Adipose tissue (tissue), 3 donors: ENCODE measurements at regions not wholly inside any gene's neighbourhood (a gene's known extent, or its start where the extent isn't known, plus 50 kb on each side); places are given as distances from the start of the nearest gene placed in this dataset.
"Not testable (repeated sequence)": the region's sequence is repeated elsewhere in the genome, so short reads cannot be mapped to it uniquely, and the experiment has no call there.

ENCODE experiments used
- H3K27ac ChIP-seq: one replicate; pipeline ENCODE4 v1.5.1; 2013; ENCODE audit warnings: low read depth, low read length
- WGBS, 3 donors: extraction: QIAGEN DNeasy Blood & Tissue Kit; methylation state at CpG; one replicate each; pipeline ENCODE4 v1.1.7; 2013; 5-methylcytosine and 5-hydroxymethylcytosine counted together
- donor health status: healthy with polysubstance abuse.
- donor health status: Bipolar disorder and iron deficiency.
- donor health status: healthy.

DNA sequence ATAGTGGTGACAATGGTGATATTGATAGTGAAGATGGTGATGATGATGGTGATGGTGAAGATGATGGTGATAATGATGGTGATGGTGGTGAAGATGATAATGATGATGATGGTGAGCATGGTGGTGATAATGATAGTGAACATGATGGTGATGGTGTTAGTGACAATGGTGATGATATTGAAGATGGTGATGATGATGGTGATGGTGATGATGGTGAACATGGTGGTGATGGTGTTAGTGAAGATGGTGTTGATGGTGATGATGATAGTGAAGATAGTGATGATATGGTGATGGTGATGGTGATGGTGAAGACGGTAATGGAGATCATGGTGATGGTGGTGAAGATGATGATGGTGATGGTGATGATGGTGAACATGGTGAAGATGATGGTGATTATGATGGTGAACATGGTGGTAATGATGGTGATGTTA is 259.2 kb downstream of the MATN1 start:
- no peak overlapping the region for H3K27ac ChIP-seq
- WGBS, 3 donors = 93 to 100% (median 100%) methylated on average over 1 of the region's 1 CpG

DNA sequence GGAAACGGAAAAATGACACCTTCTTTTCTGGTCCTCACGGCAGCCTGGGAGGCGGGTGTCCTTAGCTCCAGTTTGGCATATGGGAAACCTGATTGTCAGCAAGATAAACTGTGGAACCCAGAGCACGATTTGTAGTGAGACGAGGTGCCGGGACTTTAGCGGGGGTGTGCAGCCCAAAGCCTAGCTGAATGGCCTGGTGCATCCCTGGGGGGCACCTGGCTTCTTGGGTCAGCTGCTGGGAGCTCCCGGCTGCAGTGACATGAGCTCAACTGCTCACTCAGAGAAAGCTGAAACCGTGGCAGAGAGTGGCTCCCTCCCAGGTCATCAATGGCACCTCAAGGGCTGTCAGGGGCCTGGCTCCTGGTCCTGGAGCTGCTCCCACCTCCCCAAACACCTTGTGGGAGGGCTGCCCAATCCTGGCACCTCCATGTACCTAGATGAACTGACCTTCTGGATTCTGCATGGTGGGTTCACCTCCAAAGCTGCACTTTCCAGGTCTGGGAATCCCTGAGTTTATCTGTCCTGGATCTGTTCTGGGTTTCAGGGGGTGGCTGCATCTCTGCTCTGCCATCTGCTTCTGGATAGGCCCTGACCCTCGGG is 260.5 kb downstream of the MATN1 start:
- 71 to 73% (median 73%) methylated on average over 10 of the region's 10 CpGs for WGBS, 3 donors
- no peak overlapping the region for H3K27ac ChIP-seq

DNA sequence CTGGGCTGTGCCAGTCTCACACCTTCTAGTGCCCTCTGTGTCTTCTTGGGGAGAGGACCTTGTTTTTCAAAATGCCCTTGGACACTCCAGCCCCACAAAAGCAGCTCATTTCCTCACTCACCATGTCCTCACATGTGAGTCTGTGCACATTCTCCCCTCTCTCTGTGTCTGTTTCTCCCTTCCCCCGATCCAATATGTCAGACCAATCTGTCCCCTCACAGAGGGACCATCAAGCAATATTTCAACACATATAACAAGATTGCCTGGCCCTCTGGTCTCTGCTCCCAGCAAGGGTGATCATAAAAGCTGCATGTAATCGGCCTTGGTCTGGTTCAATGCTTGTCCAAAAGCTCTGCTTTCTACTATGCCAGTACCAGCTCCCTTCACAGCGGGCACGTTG is 261.2 kb downstream of the MATN1 start:
- H3K27ac ChIP-seq = no peak overlapping the region
- 75 to 82% (median 77%) methylated on average over 4 of the region's 4 CpGs for WGBS, 3 donors

DNA sequence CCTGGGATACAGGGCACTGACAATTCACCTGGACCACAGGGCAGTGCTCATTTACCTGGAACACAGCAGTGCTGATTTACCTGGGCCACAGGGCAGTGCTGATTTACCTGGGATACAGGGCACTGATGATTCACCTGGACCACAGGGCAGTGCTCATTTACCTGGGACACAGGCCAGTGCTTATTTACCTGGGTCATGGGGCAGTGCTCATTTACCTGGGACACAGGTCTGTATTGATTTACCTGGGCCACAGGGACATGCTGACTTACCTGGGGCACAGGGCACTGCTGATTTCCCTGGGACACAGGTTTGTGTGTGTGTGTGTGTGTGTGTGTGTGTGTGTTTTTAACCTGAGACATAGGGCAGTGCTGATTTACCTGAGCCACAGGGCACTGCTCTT is 261.7 kb downstream of the MATN1 start:
- H3K27ac ChIP-seq = no peak overlapping the region

DNA sequence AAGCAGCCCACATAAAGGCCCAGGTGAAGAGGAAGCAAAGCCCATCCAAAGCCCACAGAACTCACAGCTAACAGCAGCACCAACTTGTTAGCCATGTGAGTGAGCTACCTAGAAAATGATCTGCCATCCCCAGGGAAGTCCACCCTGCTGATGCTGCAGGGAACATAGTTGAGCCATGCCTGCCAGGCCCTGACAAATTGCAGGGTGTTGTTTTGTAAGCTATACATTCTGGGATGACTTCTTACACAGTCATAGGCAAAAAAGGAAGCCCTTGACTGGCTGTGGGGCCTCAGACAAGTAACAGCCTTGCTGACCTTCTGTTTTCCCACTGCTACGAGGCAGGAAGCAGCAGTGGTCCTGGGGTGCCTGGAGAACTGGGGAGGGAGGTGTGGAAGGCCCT is 262.7 kb downstream of the MATN1 start:
- H3K27ac ChIP-seq = no peak overlapping the region
- WGBS, 3 donors = 36 to 59% (median 39%) methylated on average over 1 of the region's 1 CpG

DNA sequence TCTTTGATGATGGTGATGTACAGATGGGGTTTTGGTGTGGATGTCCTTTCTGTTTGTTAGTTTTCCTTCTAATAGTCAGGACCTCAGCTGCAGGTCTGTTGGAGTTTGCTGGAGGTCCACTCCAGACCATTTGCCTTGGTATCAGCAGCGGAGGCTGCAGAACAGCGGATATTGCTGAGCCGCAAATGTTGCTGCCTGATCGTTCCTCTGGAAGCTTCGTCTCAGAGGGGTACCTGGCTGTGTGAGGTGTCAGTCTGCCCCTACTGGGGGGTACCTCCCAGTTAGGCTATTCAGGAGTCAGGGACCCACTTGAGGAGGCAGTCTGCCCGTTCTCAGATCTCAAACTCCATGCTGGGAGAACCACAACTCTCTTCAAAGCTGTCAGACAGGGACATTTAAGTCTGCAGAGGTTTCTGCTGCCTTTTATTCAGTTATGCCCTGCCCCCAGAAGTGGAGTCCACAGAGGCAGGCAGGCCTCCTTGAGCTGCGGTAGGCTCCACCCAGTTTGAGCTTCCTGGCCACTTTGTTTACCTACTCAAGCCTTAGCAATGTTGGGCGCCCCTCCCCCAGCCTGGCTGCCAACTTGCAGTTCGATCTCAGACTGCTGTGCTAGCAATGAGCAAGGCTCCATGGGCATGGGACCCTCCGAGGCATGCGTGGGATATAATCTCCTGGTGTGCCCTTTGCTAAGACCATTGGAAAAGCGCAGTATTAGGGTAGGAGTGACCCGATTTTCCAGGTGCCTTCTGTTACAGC is 264.5 kb downstream of the MATN1 start:
- WGBS, 3 donors = 83 to 90% (median 89%) methylated on average over 13 of the region's 13 CpGs
- not testable (repeated sequence) for H3K27ac ChIP-seq

DNA sequence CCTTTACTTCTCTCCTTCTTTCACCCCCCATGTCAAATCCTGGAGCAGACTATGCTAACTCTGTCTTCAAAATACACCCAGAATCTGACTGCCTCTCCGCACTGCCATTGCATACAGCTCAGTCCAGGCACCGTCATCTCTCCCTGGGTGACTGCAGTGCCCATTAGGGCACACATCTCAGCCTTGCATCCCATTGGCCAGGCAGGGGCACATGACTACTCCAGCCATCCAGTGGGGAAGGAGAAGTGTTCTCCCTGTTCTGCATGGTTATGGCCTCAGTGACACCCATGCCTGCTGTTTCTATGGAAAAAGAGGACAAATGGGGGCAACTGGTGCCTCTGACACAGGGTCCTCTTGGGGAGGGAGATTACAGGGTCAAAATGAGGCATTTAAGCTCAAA is 270.5 kb downstream of the MATN1 start:
- WGBS, 3 donors = 87 to 89% (median 87%) methylated on average over 2 of the region's 2 CpGs
- no peak overlapping the region for H3K27ac ChIP-seq

DNA sequence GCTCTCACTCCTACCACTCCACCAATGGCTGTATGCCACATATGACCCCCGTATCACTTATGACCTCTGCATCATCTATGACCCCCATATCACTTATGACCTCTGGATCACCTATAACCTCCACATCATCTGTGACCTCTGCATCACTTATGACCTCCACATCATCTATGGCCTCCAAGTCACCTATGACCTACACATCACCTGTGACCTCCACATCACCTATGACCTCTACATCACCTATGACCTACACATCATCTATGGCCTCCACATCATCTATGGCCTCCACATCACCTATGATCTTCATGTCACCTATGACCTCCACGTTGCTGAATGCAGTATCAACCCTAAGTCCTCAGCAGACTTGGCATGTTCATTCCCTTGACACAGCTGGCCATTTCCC is 271.2 kb downstream of the MATN1 start:
- H3K27ac ChIP-seq = no peak overlapping the region

DNA sequence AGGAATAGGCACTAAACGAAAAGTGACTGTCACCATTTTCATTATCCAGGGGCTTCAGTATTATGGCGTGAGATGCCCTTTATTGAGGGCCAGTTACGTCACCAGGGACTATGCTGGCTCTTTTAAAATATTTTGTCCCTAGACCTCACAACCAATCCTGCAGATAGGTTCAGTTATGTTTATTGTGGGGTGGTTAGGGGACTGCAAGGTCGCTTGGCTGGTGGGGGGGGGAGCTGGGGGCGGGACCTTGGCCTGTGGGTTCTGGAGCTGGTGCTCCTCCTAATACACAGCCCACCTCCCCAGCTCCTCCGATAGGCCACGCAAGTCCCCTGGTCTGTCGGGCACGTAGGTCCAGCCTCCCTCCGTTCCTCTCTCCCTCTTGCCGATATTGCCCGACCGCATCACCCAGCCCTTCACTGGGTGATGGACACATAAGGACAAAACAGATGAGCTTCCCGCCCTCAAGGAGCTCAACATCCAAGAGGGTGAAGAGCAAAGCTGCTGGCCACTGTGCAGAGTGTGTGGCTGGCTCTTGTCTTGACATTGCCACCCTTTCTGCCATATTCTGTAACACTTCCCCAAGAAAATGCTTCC is 271.8 kb downstream of the MATN1 start:
- 88 to 90% (median 88%) methylated on average over 14 of the region's 14 CpGs for WGBS, 3 donors

More for the DNA sequence above, 271.2 kb downstream of the MATN1 start:
- 38 to 84% (median 74%) methylated on average over 2 of the region's 2 CpGs for WGBS, 3 donors

DNA sequence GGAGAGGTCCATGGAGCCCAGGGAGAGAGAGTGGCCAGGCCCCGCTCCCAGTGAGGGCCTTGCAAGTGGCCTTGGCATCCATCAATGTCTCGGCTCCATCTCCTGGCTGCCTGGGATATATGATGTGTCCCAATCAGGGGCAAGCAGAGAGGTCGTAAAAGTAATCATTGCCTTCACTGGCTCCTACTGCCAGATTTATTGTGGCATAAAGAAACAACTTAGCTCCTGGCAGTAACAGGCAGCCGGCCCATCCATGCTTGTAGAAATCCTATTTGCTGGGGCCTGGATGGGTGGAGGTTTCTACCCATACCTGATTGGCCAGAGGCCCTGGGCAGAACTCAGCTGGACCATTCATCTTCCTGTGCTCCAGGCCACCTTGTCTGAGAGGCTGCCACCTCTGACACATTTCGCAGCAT is 272.6 kb downstream of the MATN1 start:
- H3K27ac ChIP-seq = no peak overlapping the region
- WGBS, 3 donors = 73 to 77% (median 73%) methylated on average over 5 of the region's 5 CpGs

More for the DNA sequence above, 271.8 kb downstream of the MATN1 start:
- H3K27ac ChIP-seq = no peak overlapping the region

DNA sequence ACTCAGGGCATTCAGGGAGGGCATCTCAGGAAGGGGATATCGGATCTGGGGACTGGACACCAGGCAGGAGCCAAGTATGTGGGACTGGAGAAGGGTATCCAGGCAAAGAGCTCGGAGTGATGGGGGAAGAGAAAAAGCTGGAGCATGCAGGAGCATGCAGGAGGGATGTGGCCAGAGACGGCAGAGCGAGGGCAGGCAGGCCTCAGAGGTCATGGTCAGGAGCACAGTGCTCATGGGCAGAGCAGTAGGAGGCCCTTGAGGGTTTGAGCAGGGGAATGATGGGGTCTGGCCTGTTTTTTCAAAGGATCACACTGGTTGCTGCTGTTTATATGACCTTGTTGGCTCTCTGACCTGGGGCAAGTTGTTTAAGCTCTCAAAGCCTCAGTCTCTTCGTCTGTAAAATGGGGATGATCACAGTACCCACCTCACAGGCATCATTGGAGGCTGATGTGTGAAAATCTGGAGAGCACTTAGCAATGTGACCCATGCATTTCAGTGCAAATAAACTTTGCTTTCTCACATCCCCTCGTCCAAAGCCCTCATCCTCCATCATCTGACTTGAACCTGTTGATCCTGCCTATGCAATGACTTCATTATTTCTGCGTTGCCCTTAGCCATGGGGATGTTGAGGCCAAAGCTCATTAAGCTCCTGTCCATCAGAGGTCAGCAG is 273.1 kb downstream of the MATN1 start:
- WGBS, 3 donors = 62 to 77% (median 73%) methylated on average over 7 of the region's 7 CpGs
- no peak overlapping the region for H3K27ac ChIP-seq

DNA sequence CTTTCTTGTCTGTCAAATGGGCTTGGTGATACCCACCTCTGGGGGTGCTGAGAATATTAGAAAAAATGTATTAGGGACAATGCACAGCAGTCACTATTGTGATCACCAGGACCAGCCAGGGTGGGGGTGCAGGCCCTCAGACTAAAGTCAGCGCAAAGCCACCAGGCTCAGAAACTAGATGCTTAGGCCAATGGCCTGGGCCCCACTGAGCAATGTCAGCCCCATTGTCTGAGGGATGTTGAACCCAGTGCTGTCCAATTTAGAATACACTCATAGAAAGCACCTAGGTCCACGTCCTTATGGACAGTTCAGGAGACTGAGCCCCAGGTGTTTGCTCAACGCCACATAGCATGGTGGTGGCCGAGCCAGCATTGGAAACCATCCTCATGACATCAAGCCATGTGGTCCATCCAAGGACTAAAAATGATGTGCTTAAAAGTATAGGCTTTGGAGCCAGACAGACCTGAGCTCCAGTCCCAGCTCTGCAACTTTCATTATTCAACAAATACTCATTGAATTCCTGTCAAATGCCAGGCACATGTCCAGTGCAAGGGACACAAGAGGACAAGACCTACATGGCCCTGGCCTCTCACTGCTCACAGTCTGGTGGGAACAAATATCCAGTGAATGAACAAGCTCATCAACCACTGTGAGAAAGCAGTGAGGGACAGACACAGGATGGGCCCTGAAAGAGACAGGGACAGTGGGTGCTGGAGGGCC is 273.8 kb downstream of the MATN1 start:
- H3K27ac ChIP-seq = no peak overlapping the region
- WGBS, 3 donors = 88 to 91% (median 91%) methylated on average over 4 of the region's 4 CpGs

DNA sequence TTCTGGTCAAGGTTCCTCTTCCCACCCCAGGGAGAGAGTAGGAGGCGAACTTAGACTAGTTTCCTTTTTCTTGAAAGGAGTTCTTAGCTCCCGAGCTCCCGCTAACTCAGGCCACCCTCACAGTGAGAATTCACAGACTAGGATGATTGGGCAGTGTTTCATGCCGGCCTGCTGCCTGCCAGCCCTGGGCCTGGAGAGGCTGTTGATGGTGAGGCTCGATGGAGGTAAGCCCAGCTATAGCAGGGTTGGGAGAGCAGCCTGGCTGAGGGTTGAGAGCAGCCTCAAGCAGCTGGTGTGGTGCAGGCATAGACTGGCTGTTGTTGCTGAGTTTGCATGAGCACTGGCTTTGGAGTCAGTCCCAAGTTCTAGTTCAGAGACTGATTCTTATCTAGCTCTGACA is 274.4 kb downstream of the MATN1 start:
- H3K27ac ChIP-seq = no peak overlapping the region
- 46 to 63% (median 53%) methylated on average over 5 of the region's 5 CpGs for WGBS, 3 donors

DNA sequence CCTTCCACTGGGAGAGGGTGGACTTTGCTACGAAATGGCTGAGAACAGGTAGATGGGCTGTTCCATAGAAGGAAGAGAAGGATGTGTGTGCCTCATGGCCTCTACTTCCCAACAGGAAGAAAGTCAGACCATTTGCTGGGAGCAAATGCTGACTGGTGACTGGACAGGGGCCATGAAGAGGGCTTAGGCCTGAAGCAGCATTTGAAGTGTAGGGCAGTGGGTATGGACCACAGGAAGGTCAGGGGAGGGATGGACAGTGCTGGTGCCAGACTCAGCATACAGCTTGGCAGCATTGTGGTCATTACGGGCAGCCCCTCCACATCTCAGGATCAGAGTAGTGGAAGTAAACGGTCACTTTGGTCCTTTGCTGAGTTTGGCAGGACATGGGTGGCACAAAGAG is 275.7 kb downstream of the MATN1 start:
- 71 to 85% (median 82%) methylated on average over 3 of the region's 3 CpGs for WGBS, 3 donors
- no peak overlapping the region for H3K27ac ChIP-seq

DNA sequence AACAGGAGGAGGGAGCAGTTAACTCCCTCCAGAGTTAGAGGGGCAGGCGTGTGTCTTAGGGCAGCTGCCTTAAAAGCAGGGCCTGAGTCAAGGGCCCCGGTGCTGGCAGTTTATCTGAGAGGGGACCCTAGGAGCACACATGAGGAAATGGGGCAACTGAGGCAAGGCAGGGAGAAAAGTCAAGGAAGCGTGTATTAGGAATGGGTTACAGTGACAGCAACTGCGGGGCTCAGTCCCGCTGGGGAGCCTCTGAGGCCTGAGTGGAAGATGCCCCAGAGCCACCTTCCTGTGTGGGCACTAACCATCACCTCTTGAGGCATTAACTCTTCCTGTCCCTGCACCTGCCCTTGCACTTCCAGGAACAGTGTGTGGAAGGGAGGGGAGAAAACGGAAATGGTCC is 276.3 kb downstream of the MATN1 start:
- WGBS, 3 donors = 53 to 78% (median 60%) methylated on average over 6 of the region's 6 CpGs

DNA sequence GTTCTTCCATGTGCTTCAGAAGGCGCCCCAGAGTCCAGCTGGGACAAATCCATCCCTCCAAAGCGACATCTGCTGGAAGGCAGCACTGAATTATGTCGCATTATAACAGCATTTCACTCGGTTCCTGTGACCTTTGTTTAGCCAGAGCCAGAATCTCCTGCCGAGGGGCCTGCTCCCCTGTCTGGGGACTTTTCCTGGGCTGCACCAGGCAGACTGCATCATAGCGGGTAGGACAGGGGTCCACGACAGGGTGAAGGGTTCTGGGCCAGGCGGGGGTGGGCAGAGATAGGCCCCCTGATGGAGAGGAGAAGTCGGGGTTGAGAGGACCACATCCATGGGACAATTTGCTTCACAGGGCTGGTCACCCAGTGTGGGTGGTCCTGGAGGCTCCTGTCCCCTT is 276.9 kb downstream of the MATN1 start:
- H3K27ac ChIP-seq = no peak overlapping the region
- WGBS, 3 donors = 44 to 47% (median 45%) methylated on average over 9 of the region's 9 CpGs

More for the DNA sequence above, 276.3 kb downstream of the MATN1 start:
- H3K27ac ChIP-seq = no peak overlapping the region

DNA sequence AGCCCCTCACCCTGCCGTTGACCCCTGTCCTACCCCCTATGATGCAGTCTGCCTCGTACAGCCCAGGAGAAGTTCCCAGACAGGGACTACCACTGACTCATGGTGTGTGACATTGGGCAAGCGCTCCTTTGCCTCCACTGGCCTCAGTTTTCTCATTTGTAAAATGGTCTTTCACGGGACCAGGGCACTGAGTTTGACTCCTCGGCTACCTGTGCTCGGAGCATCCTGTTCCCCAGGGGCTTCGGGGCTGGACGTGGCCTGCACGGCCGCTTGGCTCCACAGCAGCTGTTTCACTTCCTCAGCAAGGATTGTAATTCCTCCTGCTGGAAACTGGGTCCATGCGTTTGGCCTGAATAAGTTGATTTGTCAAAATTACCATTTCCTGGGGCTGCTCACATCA is 277.3 kb downstream of the MATN1 start:
- 53 to 61% (median 58%) methylated on average over 11 of the region's 11 CpGs for WGBS, 3 donors
- no peak overlapping the region for H3K27ac ChIP-seq

DNA sequence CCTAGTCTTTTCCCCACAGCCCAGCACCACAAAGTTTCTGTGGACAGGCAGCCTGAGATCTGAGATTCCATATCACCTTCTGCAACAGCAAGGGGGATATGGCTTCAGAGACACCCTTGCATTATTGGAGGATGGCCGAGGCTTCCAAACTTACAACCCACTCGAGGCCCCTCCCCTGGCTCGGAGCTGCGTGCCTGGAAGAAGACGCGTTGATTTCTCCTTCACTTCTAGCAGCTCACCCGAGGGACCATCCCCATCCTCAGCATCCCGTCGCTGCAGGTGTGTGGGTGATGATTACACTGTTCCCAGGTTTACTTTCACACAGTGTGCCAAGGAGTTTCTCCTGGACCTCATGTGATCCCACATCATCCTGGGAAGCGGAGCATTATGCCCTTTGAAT is 277.9 kb downstream of the MATN1 start:
- 54 to 66% (median 65%) methylated on average over 10 of the region's 10 CpGs for WGBS, 3 donors
- H3K27ac ChIP-seq = no peak overlapping the region

DNA sequence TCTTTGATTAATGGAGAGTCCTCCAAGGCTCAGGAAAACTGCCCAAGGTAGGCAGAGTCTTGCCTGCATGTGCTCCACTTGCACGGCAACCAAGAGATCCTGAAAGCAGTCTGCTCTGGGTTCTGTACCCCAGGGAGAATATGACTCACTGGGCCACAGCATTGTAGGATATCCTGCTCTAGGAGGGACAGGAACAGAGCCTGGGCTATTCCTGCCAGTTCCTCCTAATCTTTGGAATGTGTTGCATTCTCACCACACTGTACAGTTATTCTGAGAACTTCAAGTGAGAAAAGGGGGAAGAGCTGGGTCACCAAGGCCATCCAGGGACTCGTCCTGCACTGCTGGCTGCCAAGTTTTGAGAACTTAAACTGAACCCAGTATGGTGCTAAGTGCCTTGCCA is 278.5 kb downstream of the MATN1 start:
- WGBS, 3 donors = 34 to 51% (median 41%) methylated on average over 2 of the region's 2 CpGs
- no peak overlapping the region for H3K27ac ChIP-seq
